Stimulated activated naive CD8-positive, alpha-beta T cell treated with anti-CD3 and anti-CD28 coated beads, Interleukin-15, Interleukin-2, amounts not matched to agents 100 U/mL and 50 U/mL, for 24 hours (primary cell): ENCODE measurements at regions not wholly inside any gene's neighbourhood (a gene's known extent, or its start where the extent isn't known, plus 50 kb on each side); places are given as distances from the start of the nearest gene placed in this dataset.
"Not testable (repeated sequence)": the region's sequence is repeated elsewhere in the genome, so short reads cannot be mapped to it uniquely, and the experiment has no call there.

Experiments
- ATAC-seq: fragments of 150-1000 bp; cut with Tn5 transposase; one replicate; pipeline ENCODE4 v1.10.0; 2021
- DNase-seq: peaks from one replicate; pipeline ENCODE4 v3.0.0; 2021

DNA sequence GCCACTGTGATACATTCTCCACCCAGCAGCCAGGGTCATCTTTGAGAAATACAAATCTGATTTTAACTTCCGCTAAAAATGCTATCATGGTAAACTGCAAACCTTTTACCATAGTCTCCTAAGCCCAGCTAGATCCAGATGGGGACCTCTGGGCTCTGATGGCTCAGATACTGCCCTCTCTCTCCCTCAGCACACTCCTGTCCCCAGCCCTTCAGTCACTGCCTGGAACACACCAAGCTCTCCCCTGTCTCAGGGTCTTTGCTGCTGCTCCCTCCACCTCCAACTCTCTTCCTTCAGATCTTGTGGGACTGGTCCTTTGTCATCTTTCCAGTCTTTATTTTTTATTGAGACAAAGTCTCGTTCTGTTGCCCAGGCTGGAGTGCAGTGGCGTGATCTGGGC lies 65.1 kb downstream of the SPRY4 start:
- DNase-seq (no peak), ATAC-seq (no peak)

DNA sequence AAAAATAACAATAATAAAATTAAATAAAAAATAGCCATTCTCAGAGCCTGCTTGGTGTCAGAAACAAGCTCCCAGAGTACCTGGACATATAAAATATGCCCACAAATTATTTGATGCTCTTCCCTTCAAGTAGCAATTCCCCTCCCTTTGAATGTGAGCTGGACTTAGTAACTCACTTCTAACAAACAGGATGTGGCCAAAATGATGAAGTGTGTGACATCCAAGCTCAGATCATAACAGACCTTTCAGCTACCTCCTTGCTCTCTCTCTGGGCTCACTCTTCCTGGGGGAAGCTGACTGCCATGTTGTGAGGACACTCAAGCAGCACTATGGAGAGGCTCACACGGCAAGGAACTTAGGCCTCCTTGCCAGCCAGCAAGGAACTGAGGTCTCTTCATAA lies 69.0 kb downstream of the SPRY4 start:
- ATAC-seq (no peak), DNase-seq (no peak)

DNA sequence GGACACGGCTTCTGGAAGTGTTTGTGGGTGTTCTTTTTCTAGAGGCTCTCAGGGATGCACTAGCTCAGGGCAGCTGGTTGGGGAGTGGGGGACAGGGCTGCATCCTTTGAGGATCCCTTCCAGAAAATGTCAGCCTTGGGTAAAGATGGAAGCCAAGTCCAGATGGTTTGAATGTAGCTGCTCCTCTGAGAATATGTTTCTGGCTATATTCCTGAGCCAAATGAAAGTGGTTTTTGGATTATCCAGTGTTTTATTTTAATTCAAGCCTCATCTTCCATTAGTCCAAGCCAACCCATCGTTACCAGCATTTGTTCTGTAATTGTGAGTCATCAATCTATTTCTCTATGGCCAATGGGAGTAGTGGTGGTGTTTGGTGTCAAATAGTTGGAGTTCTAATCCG lies 70.4 kb downstream of the SPRY4 start:
- DNase-seq (no peak), ATAC-seq (no peak)

DNA sequence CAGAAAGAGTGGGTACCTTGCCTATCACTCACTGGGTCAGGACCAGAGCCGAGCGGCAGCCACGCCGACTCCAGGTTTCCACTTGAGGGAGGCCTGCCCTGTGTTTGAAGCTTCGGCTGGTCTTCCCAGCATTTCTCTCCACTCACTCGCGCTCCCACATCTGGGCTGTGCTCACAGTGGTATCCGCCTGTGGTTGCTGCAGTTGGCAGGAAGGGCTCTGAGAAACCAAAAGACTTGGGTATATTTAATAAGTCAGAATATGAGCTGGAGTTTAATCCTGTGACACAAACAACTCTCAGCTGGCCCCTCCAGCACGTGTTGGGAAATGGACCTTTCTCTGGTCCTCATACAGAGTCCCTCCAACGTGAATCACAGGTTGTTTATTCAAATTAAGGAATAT lies 70.9 kb downstream of the SPRY4 start:
- DNase-seq, result no peak
- no peak for ATAC-seq

DNA sequence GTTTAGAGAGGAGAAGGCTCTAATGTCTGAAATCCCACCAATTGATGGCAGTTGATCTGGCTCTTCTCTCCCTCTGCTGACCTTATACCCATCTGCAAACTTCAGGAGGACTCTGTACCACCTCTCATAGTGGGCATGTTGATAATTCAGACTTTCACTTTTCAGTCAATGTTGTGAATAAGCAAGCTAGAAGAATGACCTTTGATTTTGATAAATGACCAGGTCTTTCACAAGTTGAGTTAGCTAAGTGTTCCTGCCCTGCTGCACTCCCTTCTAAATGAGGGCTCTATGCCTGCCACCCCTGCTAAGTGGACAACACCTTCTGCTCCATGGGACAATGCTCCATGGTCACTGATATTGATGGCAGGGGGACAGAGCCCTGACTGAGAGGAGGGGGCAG lies 74.7 kb downstream of the SPRY4 start:
- DNase-seq, result no peak
- no peak for ATAC-seq

DNA sequence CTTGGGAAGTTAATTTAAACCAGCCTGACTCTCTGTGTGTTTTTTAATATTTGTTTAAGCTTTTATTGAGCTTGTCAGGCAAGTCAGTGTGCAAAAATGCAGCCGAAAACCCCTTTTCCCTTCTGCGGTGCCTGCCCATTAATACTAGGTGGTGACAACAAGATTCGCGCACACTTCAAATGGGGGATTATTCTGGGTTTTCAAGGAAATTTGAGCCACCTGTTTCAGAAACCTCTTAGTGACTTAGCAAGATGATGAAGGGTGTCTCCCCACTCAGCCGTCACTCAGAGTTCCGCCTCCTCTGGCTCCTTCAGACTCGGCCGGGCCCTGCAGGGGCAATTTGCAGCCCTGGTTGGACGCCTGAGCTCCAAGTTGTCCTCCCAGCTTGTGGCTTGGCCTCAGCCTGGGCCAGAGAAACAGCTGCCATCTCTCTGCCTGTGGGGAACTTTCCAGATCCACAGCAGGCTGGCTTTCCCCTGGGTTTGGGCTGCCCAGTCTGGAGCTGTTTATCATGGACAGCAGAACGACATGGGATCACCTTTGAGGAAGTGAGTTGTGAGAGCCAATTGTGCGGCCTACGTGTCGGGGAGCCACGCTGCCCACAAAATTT lies 75.9 kb downstream of the SPRY4 start:
- no peak for ATAC-seq
- no peak for DNase-seq

DNA sequence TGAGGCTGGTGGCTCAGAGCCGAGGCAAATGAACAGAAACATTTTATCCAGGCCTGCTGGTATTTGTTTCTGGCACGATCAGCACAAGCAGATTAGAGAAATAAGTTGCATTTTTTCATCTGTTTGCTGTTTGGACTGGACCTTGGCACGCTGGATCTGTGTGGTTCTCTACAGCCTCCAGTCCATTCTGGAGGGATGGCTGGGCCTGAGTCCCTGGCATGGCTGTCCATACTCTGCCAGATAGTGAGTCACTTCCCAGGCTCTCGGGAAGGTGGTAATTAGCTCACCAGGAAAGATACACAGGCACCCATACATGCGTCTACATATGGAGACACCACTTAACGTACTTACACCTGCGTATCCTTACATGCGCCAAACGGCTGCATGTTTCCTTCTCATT lies 78.6 kb downstream of the SPRY4 start:
- DNase-seq (no peak), ATAC-seq (no peak)

DNA sequence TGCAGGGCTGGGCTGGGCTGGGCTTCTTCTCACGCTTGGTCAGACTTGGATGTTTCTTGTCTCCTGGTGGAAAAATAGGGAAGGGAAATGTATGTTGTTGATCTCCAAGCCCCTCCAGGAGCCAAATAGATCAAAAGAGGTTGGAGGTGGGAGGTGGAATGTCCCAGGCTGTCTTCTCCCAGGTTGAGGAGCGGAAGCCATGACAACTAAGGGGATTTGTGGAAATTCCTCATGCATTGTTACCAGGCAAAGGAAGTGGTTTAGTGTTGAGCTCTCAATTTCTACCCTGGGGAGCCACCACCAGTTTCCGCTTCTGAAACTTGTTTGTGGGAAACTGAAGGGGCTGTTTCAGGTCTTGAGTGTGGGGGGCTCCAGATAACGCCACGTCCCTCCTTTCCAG lies 79.0 kb downstream of the SPRY4 start:
- DNase-seq, result no peak
- ATAC-seq, result no peak

DNA sequence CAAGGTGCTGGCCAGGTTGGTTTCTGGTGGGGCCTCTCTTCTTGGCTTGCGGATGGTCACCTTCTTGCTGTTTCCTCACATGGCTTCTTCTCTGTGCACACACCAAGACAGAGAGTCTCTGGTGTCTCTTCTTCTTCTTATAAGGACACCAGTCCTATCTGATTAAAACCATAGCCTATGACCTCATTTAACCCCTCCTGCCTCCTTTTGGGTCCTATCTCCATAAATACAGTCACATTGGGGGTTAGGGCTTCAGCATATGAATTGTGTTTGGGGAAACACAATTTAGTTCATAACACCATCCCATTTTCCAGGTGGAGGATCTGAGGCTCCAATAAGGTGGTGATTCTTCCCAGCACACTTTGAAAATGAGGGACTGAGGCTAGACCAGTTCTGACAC lies 80.4 kb downstream of the SPRY4 start:
- ATAC-seq (no peak), DNase-seq (no peak)

DNA sequence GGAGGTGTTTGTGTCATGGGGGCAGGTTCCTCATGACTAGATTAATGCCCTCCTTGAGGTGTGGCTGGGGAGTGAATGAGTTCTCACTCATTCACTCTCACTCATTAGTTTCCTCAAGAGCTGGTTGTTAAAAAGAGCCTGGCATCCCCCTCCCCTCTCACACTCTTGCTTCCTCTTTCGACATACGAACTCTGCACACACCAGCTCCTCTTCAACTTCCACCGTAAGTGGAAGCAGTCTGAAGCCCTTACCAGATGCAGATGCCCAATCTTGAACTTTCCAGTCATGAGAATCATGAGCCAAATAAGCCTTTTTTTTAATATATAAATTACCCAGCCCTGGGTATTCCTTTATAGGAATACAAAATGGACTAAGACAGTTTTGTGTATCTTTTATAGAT lies 82.5 kb downstream of the SPRY4 start:
- ATAC-seq (no peak), DNase-seq (no peak)

DNA sequence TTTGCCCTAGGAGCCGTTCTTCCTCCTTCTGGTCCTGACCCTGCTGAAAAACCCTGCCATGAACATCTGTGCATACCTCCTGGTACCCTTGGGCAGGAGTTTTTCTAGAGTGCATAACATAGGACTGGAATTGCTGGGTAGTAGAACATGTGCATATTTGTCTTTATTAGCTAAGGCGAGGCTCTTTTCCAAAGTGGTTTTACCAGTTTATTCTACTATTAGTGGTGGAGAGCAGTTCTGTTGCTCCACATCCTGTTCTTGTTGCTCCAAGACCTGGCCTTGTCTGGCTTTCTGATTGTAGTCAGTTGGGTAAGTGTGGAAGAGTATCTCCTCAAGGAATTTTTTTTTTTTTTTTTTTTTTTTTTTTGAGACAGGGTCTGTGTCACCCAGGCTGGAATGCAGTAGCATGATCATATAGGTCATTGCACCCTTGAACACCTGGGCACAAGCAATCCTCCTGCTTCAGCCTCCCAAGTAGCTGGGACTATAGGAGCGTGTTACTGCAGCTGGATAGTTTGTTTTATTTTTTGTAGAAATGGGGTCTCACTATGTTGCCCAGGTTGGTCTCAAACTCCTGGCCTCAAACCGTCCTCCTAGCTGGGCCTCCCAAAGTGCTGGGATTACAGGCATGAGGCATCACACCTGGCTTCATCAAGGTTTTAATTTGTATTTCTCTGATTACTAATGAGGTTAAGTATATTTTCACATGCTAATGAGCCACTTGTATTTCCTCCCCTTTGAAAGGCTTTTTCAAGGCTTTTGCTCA lies 85.2 kb downstream of the SPRY4 start:
- ATAC-seq (no peak), DNase-seq (no peak)

DNA sequence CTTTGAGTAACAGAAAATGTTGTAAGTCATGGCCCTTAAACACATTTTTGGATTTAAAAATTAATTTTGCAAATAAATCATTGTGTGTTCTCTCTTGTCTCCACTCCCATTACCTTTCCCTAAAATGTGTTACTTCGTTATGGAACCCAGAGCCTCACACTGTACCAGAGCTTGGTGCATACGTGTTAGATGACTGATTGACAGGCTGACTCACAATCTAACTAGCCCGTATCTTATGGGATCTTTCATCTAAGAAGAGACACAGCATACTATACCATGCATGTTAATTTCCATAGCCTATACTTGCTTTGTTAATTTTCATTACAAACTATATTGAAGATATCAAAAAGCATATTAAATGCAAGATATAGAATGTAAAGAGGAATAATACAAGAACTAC lies 87.1 kb downstream of the SPRY4 start:
- ATAC-seq (no peak), DNase-seq (no peak)

DNA sequence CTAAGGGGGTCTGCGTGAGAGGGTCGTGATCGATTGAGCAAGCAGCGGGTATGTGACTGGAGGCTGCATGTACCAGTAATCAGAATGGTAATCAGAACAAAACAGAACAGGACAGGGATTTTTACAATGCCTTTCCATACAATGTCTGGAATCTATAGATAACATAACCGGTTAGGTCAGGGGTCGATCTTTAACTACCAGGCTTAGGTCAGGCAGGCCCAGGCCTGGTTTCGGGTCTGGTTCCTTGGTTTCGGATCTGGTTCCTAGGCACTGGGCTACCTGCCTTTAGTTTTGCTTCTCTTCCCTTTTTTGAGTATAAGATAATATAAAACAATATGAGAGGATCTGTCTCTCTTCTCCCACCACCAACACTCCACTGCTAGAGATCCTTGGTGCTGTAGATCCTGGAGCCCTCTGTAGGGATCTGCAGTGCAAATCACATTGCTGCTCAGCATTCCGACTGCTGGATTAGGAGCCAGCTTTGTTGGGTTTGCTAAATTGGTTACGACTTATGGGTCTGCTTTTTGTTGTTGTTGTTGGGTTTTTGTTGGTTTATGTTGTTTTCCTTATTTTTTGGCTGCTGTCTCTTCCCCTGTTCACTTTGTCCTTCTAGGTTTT lies 88.0 kb downstream of the SPRY4 start:
- ATAC-seq, DNase-seq: not testable (repeated sequence)

DNA sequence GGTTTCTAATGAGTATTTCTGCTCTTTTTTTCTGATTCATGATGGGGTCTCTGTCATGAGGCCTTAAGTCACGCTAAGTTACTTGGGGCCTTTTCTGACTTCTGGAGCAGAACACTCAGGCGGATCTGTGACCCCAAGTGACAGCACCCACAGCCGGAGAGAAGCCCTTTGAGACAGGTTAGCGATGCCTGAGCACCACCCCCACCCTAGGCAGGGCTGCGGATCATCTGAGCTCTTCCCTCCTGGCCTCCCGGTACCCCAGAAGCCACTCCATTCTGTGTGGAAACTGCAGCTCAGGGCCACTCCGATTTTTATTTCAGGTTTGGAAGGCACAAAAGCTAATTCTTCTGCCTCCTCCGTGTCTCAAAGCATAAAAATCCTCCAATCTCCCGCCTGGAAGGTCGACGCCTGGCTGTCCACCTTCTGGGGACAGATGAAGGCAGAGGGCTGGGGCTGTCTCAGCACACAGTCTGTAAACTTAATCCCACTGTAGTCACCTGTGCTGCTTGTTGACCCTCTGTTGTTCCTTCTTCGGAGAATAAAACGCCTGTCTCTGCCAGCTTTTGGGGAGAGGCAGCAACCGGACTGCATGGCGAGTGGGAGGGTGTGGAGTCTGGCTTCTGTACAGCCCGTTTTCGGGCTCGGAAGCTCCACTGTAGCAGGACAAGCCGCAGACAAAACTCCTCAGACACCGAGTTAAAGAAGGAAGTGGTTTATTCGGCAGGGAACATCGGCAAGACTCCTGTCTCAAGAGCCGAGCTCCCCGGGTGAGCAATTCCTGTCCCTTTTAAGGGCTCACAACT lies 88.8 kb downstream of the SPRY4 start:
- DNase-seq, result no peak
- ATAC-seq, result no peak

DNA sequence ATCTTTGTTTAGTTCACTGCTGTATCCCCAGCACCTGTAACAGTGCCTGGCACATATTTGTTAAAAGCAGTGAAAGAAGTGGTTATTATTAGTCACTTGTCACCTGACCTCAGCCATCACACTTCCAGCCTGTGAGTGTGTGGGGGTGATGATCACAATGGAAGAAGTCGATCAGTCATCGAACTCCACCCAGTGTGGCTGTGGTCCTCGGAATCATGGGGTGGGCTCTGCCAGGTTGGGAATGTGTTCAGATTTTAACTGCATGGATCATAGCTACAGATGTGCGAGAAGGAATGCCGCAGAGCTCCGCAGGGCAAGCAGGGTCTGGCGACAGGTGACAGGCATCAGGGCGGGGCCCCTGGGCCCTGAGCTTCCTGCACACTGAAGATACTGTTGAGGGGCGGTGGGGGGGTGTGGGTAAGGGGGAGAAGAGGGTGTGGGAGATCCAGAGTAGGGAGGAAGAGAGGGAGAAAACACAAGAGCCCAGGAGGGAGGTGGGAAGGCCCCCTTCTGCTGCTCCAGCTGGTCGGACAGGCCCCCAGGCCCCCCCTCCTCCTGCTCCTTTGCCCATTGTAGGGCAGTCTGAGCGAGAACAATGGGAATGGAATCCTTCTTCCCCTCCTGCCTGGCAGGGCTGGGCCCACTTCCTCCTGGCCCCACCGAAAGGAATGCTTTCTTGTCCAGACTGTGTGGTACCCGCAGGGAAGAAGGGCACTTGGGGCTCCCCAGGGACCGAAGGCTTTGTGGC lies 89.6 kb downstream of the SPRY4 start:
- DNase-seq, result peak; percentile 30

DNA sequence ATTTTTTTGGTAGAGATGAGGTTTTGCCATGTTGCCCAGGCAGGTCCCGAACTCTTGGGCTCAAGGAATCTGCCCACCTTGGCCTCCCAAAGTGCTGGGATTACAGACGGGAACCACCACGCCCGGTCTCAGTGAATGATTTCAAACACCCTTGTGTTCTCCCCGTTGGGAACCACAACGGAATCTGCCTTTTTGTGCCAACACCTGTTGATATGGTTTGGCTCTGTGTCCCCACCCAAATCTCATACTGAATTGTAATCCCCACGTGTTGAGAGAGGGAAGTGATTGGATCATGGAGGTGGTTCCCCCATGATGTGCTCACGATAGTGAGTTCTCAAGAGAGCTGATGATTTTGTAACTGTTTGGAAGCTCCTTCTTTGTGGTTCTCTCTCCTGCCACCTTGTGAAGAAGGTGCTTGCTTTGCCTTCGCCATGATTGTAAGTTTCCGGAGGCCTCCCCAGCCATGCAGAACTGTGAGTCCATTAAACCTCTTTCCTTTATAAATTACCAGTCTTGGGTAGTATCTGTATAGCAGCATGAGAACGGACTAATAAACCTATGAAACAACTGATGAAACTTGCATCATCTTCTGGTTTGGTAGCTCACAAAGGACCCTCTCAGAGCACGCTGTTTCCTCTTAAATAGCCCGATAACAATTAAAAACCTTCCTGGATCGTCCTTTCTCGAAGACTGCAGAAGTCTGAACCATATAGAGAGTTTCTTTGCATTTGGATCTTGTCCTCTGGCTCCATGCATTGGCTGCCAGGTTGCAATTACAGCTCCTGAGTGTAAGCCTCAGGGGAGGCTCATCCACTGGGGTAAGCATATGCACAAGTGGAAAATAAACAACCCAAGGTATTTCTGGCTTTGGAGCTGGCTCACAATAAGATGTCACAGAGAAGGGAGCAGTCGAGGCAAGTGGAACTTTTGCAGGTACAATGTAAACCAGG lies 91.5 kb downstream of the SPRY4 start:
- DNase-seq, result no peak
- no peak for ATAC-seq

More for the DNA sequence above, 89.6 kb downstream of the SPRY4 start:
- peak; percentile 87 for ATAC-seq

DNA sequence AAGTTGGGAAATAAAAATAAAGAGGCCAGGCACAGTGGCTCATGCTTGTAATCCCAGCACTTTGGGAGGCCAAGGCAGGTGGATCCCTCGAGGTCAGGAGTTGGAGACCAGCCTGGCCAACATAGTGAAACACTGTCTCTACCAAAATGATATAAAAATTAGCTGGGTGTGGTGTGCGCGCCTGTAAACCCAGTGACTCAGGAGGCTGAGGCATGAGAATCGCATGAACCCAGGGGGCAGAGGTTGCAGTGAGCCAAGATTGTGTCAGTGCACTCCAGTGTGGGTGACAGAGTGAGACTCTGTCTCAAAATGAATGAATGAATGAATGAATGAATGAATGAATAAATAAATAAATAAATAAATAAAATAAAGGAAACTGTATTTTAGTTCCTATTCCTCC lies 93.9 kb downstream of the SPRY4 start:
- not testable (repeated sequence) for DNase-seq, ATAC-seq

DNA sequence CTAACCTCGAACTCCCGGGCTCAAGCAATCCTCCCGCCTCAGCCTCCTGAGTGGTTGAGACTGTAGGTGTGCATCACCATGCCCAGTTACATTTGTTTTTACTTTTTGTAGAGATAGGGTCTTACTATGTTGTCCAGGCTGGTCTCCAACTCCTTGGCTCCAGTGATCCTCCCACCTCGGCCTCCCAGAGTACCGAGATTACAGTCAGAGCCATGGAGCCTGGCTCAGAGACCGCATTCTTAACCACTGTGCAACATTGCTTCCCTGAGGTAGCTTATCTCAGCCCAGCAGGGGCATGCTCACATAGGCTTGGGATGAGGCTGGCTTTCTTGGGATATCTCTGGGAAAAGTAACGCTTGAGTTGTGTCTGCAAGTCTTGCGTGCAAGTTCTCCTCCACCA lies 99.7 kb downstream of the SPRY4 start:
- no peak for ATAC-seq
- DNase-seq, result no peak

DNA sequence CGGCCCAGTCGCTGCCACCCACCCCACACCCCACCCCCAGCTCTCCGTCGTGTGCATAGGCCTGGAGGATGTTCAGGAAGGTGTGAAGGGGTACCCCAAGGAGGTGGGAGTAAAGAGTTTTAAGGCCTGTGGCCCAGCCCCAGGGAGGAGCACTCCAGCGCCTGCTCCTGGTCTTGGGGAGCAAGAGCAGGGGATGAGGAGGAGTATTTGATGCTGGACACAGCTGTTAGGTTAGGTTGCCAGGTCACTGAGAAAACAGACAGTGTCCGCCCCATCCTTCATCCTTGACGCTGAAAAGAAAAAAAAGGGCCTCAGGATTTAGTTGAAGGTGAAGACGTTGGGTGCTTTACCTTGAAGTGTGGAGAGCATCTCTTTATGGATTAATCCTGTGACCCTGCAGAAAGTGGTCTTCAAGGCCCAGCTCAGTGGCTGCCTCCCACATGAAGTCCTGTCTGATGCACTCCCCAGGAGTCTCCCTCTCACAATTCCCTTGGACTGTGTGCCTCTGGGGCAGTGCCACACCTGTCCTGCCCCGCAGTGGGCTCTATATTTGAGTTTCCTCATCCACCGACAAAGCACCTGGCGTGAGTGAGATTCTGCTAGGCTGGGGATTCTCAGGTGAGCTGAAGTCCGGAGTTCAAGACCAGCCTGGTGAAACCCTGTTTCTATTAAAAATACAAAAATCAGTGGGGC lies 101.8 kb downstream of the SPRY4 start:
- DNase-seq, result no peak
- no peak for ATAC-seq

DNA sequence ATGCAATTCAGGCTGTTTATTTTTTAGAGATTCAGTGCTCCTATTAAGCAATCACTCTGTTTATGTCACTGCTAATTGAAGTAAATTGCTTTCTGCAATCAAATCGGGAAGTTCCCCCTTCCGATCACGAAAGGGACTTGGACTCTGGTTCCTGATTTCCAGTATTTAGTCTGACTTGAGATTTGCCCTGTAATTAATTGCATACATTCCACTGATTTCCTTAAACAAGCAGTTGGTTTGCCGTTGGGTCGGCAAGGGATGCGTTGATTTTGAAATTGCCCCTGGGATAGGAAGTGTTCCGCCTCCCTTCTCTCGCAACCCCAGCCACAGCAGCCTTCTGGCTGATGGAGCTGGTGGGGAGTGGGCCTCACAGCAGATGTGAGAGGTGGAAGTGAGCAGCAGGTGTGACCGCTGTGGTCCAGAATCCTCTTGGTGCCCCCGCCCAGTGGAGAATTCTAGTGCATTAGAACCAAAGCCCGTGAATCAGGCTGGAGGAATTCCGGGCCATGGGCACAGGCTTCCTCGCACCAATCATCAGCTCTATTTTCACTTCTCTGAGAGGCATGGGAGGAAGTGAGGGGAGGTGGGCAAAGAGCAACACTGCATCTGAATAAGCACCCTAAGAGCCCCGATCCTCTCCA lies 102.5 kb downstream of the SPRY4 start:
- ATAC-seq, result no peak
- DNase-seq, result no peak
